Keratinocyte (primary cell): ENCODE measurements at regions not wholly inside any gene's neighbourhood (a gene's known extent, or its start where the extent isn't known, plus 50 kb on each side); places are given as distances from the start of the nearest gene placed in this dataset.

Experiments
- EZH2 ChIP-seq: IDR thresholded peaks from one replicate; pipeline ENCODE4 v1.6.1; 2012; ENCODE audit warnings: inconsistent platforms, mild to moderate bottlenecking, low read length, moderate library complexity
- TF ChIP-seq, protein P1 (sequence below), 3 experiments: IDR thresholded peaks in 1 of 3; conservative IDR thresholded peaks in 1 of 3; optimal IDR thresholded peaks in 1 of 3; 2 replicates in 2 of 3; 3 replicates in 1 of 3; pipeline versions ENCODE3 to v1.5.1; 2011; ENCODE audit warnings: low read length in 3 of 3, mild to moderate bottlenecking in 3 of 3, moderate library complexity in 2 of 3, control low read depth in 1 of 3, inconsistent platforms in 1 of 3; ENCODE audit not compliant: insufficient read depth in 2 of 3; ENCODE audit errors: extremely low read depth in 1 of 3

DNA sequence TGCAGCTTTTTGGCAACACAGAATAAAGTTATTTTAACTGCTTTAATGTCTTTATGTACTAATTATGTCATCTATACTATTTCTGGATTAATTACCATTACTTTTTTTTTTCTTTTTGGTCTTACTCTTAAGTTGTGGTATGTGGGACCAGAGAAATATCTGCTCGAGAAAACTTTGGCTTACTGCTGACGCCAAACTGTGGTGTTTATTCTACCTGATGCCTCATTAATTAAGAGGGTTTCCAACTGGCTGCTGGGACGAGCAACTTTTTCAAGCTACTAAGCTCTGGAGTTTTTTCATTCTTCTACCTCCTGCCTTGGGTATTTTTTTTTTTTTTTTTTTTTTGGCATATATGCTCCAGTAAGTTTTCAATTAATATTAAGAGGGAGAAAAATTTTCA is 1257.5 kb downstream of the FSCB start:
- TF ChIP-seq, protein P1, sequence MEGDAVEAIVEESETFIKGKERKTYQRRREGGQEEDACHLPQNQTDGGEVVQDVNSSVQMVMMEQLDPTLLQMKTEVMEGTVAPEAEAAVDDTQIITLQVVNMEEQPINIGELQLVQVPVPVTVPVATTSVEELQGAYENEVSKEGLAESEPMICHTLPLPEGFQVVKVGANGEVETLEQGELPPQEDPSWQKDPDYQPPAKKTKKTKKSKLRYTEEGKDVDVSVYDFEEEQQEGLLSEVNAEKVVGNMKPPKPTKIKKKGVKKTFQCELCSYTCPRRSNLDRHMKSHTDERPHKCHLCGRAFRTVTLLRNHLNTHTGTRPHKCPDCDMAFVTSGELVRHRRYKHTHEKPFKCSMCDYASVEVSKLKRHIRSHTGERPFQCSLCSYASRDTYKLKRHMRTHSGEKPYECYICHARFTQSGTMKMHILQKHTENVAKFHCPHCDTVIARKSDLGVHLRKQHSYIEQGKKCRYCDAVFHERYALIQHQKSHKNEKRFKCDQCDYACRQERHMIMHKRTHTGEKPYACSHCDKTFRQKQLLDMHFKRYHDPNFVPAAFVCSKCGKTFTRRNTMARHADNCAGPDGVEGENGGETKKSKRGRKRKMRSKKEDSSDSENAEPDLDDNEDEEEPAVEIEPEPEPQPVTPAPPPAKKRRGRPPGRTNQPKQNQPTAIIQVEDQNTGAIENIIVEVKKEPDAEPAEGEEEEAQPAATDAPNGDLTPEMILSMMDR (optimal IDR thresholded peaks at IDR 0.05 in 1 of 3, IDR thresholded peaks at IDR 0.05 in 1 of 3, conservative IDR thresholded peaks at IDR 0.05 in 1 of 3; ENCODE audit: extremely low read depth in 1 of 3, insufficient read depth in 2 of 3, low read length in 3 of 3), result no peak
- no peak for TF ChIP-seq EZH2
